ENCODE measurements at regions not wholly inside any gene's neighbourhood (a gene's known extent, or its start where the extent isn't known, plus 50 kb on each side); places are given as distances from the start of the nearest gene placed in this dataset.

DNA sequence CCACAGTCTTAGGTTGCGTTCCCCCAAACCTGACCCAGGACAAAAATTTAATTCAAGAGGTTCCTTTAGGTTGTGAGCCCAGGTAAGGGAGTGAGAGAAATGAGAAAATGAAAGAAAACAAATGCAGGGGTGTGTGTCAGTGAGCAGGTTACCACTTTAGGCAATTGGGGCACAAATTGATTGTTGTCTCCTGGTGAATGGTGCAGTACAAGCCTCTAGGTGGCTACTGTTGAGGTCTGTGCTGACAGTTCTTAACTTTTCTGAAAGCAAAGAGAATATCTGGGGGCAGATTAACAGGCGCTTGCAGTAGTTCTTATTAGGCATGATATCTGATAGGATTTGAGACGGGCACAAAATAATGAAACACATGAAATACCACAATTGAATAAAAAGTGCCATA lies 894.6 kb downstream of the FAM181B start:
- no peak overlapping the region for H3K27ac Mint-ChIP-seq

DNA sequence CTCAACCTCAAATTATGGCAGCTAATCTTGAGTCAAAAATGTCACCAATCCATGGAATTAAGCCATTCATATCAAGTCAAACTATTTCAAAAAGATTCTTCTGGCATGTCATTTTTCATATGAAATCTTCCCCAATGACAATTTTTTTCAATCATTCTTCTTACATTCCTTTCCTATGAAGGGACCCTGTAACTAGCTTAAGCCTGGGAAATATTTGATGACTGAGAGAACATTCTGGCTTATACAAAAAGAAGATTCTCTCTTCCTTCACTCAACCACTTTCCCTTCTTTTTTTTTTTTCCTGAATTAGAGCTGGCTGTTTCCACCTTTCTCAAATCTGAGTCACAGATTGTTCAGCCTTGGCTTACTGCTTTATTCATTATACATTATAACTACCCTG lies 903.7 kb downstream of the FAM181B start:
- intact Hi-C loops (cut with micrococcal nuclease), result no loop called here
- Mint-ChIP-seq H3K36me3 (peaks cover 4 to 5% of the 10 kb centered on the region in 2 donors), H3K4me1 (no peaks in the 10 kb centered on the region), H3K9me3 (peaks cover 5 to 28% (median 16%) of the 10 kb centered on the region in 8 donors), H3K27ac (no peak overlapping the region), H3K4me3 (no peak overlapping the region), H3K27me3 (peaks cover 0 to 4% of the 10 kb centered on the region in 2 donors)
- H3K27me3 ChIP-seq (ENCODE audit: insufficient read depth, low read length), result no peaks in the 10 kb centered on the region
- no peaks in the 10 kb centered on the region for H3K36me3 ChIP-seq (ENCODE audit: insufficient read depth, low read length)
- peaks cover 0 to 4% of the 10 kb centered on the region in 2 donors for H3K9me3 ChIP-seq (ENCODE audit: control insufficient read depth in 1 of 2, low read length in 2 of 2)
- CTCF ChIA-PET (ENCODE audit: partially characterized antibody), result no interaction called here
- POLR2A ChIA-PET (ENCODE audit: partially characterized antibody), result no interaction called here
- H3K4me3 ChIP-seq (ENCODE audit: low read length in 2 of 2), result no peak overlapping the region
- DNase-seq, result no peak
- H3K4me1 ChIP-seq (ENCODE audit: insufficient read depth, low read length), result no peaks in the 10 kb centered on the region
- no peak overlapping the region for H3K27ac ChIP-seq (ENCODE audit: low read depth, low read length)

More for the DNA sequence above, 894.6 kb downstream of the FAM181B start:
- H3K4me1 Mint-ChIP-seq, result peaks cover 0 to 2% (median 0%) of the 10 kb centered on the region in 4 donors
- ChIA-PET POLR2A (ENCODE audit: partially characterized antibody) (no interaction called here), CTCF (ENCODE audit: partially characterized antibody) (no interaction called here)
- no peak overlapping the region for H3K4me3 ChIP-seq (ENCODE audit: low read length in 2 of 2)
- no peaks in the 10 kb centered on the region for H3K27me3 ChIP-seq (ENCODE audit: insufficient read depth, low read length)
- H3K9me3 Mint-ChIP-seq, result peaks cover 0 to 8% (median 1%) of the 10 kb centered on the region in 8 donors
- H3K4me3 Mint-ChIP-seq, result no peak overlapping the region
- no peaks in the 10 kb centered on the region for H3K27me3 Mint-ChIP-seq
- no peaks in the 10 kb centered on the region for H3K36me3 ChIP-seq (ENCODE audit: insufficient read depth, low read length)
- no peak for DNase-seq
- H3K36me3 Mint-ChIP-seq, result no peaks in the 10 kb centered on the region
- intact Hi-C loops (cut with micrococcal nuclease), result no loop called here
- H3K9me3 ChIP-seq (ENCODE audit: control insufficient read depth in 1 of 2, low read length in 2 of 2), result no peaks in the 10 kb centered on the region
- H3K27ac ChIP-seq (ENCODE audit: low read depth, low read length), result no peak overlapping the region
- H3K4me1 ChIP-seq (ENCODE audit: insufficient read depth, low read length), result no peaks in the 10 kb centered on the region

DNA sequence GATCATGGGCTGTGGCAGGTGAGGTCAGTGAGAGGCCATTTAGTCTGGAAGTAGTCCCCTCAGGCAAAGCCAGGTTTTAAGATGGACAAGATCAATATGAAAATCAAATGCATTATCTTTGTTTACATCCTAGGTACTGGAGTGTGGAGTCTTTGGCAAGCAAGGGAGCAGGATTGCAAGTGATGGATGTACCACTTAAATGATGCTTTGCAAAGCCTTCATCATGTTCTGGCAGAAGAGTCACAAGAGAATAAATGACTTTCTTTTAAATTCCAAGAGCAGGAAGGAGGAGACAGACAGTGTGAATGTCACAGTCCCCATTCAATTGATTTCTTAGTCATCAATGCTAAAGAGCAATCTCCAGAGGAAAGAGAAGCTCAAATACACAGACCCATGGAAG lies 908.3 kb downstream of the FAM181B start:
- no peak overlapping the region for H3K4me3 ChIP-seq (ENCODE audit: low read length in 2 of 2)
- ChIA-PET CTCF (ENCODE audit: partially characterized antibody) (no interaction called here), POLR2A (ENCODE audit: partially characterized antibody) (no interaction called here)
- H3K27me3 ChIP-seq (ENCODE audit: insufficient read depth, low read length), result no peaks in the 10 kb centered on the region
- H3K27ac Mint-ChIP-seq, result no peak overlapping the region
- no peaks in the 10 kb centered on the region for H3K9me3 ChIP-seq (ENCODE audit: control insufficient read depth in 1 of 2, low read length in 2 of 2)
- no peaks in the 10 kb centered on the region for H3K4me1 ChIP-seq (ENCODE audit: insufficient read depth, low read length)
- H3K9me3 Mint-ChIP-seq, result peaks cover 0 to 5% (median under 1%) of the 10 kb centered on the region in 8 donors
- H3K27ac ChIP-seq (ENCODE audit: low read depth, low read length), result no peak overlapping the region
- H3K36me3 ChIP-seq (ENCODE audit: insufficient read depth, low read length), result no peaks in the 10 kb centered on the region
- DNase-seq, result no peak
- intact Hi-C loops (cut with micrococcal nuclease), result no loop called here
- H3K4me3 Mint-ChIP-seq, result no peak overlapping the region
- no peaks in the 10 kb centered on the region for H3K36me3 Mint-ChIP-seq
- H3K27me3 Mint-ChIP-seq, result peaks cover 0 to 4% of the 10 kb centered on the region in 2 donors
- H3K4me1 Mint-ChIP-seq, result peaks cover 4 to 8% (median 5%) of the 10 kb centered on the region in 4 donors

DNA sequence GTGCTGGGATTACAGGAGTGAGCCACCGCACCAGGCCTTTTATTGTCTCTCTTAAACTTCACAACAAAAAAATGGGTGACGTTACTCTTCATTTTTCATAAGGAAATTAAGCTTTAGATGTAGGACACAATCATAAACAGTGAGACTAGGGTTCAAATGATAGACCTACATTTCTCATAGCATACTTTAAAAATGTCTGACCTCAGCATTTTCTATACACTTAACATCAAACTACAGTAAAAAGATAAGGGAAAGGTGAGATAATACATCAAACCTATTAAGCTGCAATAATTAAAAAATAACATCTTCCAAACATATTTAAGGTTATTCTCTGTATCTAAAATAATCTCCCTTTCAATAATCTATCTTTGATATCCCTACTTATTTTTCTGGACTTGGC lies 914.2 kb downstream of the FAM181B start:
- no peaks in the 10 kb centered on the region for H3K4me1 ChIP-seq (ENCODE audit: insufficient read depth, low read length)
- H3K36me3 Mint-ChIP-seq, result no peaks in the 10 kb centered on the region
- H3K4me1 Mint-ChIP-seq, result peaks cover 4 to 8% (median 5%) of the 10 kb centered on the region in 4 donors
- H3K27me3 ChIP-seq (ENCODE audit: insufficient read depth, low read length), result no peaks in the 10 kb centered on the region
- intact Hi-C loops (cut with micrococcal nuclease), result no loop called here
- no peak for DNase-seq
- H3K27me3 Mint-ChIP-seq, result no peaks in the 10 kb centered on the region
- H3K9me3 ChIP-seq (ENCODE audit: control insufficient read depth in 1 of 2, low read length in 2 of 2), result no peaks in the 10 kb centered on the region
- H3K4me3 ChIP-seq (ENCODE audit: low read length in 2 of 2), result no peak overlapping the region
- ChIA-PET POLR2A (ENCODE audit: partially characterized antibody) (no interaction called here), CTCF (ENCODE audit: partially characterized antibody) (no interaction called here)
- no peaks in the 10 kb centered on the region for H3K36me3 ChIP-seq (ENCODE audit: insufficient read depth, low read length)
- no peak overlapping the region for H3K27ac Mint-ChIP-seq
- no peak overlapping the region for H3K4me3 Mint-ChIP-seq
- no peak overlapping the region for H3K27ac ChIP-seq (ENCODE audit: low read depth, low read length)
- H3K9me3 Mint-ChIP-seq, result peaks cover 0 to 3% (median 0%) of the 10 kb centered on the region in 8 donors

DNA sequence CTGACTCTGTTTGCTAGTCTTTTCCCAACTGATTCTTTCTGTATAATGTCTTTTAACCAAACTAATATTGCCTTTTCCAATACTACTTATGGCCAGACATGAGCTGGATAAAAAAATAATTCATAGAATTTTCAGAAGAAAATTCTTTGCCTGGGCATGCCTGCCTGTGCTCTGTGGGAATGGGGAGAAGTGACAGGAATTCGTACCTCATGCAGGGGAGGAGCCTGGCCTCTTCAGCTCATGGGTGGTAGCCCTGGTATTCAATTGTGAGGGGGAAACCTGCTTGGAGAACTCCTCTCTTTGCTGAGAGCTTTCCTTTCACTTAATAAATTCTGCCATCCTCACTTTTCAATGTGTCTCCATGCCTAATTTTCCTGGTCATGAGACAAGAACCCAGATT lies 928.8 kb downstream of the FAM181B start:
- DNase-seq, result no peak
- H3K9me3 Mint-ChIP-seq, result peaks cover 0 to 5% (median 3%) of the 10 kb centered on the region in 8 donors
- ChIA-PET CTCF (ENCODE audit: partially characterized antibody) (interaction anchor here (1.5 kb wide), 1 partner anchor 9 kb away, joined by 3 read pairs; no protein-coding TSS in a partner anchor), POLR2A (ENCODE audit: partially characterized antibody) (no interaction called here)
- no peak overlapping the region for H3K4me3 ChIP-seq (ENCODE audit: low read length in 2 of 2)
- H3K4me3 Mint-ChIP-seq, result no peak overlapping the region
- H3K36me3 ChIP-seq (ENCODE audit: insufficient read depth, low read length), result no peaks in the 10 kb centered on the region
- intact Hi-C loops (cut with micrococcal nuclease), result no loop called here
- no peaks in the 10 kb centered on the region for H3K4me1 Mint-ChIP-seq
- H3K4me1 ChIP-seq (ENCODE audit: insufficient read depth, low read length), result no peaks in the 10 kb centered on the region
- H3K9me3 ChIP-seq (ENCODE audit: control insufficient read depth in 1 of 2, low read length in 2 of 2), result no peaks in the 10 kb centered on the region
- H3K36me3 Mint-ChIP-seq, result peaks cover 0 to 4% of the 10 kb centered on the region in 2 donors
- no peaks in the 10 kb centered on the region for H3K27me3 Mint-ChIP-seq
- no peak overlapping the region for H3K27ac ChIP-seq (ENCODE audit: low read depth, low read length)
- H3K27ac Mint-ChIP-seq, result no peak overlapping the region
- H3K27me3 ChIP-seq (ENCODE audit: insufficient read depth, low read length), result no peaks in the 10 kb centered on the region

DNA sequence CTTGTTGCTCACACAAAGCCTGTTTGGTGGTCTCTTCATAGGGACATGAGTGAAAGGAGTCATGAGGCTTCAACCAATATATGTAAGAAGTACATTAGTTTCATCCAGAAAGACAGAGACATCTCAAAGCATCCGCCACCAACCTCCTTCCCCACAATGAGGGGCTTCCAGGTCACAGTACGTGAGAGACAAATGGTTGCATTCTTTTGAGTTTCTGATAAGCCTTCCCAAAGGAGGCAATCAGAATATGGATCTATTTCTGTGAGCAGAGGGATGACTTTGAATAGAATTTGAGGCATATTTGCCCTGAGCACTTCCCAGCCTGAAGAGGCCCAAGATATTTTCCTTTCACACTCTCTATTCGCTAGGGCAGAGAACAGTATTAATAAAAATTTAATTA lies 931.1 kb downstream of the FAM181B start:
- H3K27ac ChIP-seq (ENCODE audit: low read depth, low read length), result no peak overlapping the region
- no peaks in the 10 kb centered on the region for H3K4me1 ChIP-seq (ENCODE audit: insufficient read depth, low read length)
- no peaks in the 10 kb centered on the region for H3K27me3 ChIP-seq (ENCODE audit: insufficient read depth, low read length)
- Mint-ChIP-seq H3K36me3 (peaks cover 0 to 6% of the 10 kb centered on the region in 2 donors), H3K27me3 (no peaks in the 10 kb centered on the region), H3K9me3 (peaks cover 0 to 7% (median 3%) of the 10 kb centered on the region in 8 donors), H3K4me3 (no peak overlapping the region), H3K27ac (no peak overlapping the region), H3K4me1 (no peaks in the 10 kb centered on the region)
- no peaks in the 10 kb centered on the region for H3K9me3 ChIP-seq (ENCODE audit: control insufficient read depth in 1 of 2, low read length in 2 of 2)
- ChIA-PET CTCF (ENCODE audit: partially characterized antibody) (no interaction called here), POLR2A (ENCODE audit: partially characterized antibody) (no interaction called here)
- no peak overlapping the region for H3K4me3 ChIP-seq (ENCODE audit: low read length in 2 of 2)
- intact Hi-C loops (cut with micrococcal nuclease), result no loop called here
- DNase-seq, result no peak
- H3K36me3 ChIP-seq (ENCODE audit: insufficient read depth, low read length), result no peaks in the 10 kb centered on the region

DNA sequence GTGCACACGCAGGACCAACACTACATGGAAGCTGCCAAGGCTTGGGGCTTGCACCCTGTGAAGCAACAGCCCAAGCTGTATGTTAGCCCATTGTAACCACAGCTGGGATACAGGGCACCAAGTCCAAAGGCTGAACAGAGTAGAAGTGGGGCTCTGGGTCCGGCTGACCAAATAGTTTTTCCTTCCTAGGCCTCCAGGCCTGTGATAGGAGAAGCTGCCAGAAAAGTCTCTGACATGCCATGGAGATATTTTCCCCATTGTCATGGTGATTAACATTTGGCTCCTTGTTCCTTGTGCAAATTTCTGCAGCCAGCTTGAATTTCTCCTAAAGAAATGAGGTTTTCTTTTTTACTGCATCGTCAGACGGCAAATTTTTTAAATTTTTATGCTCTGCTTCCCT lies 941.2 kb downstream of the FAM181B start:
- no peaks in the 10 kb centered on the region for H3K27me3 ChIP-seq (ENCODE audit: insufficient read depth, low read length)
- POLR2A ChIA-PET (ENCODE audit: partially characterized antibody), result no interaction called here

More for the DNA sequence above, 941.2 kb downstream of the FAM181B start:
- CTCF ChIA-PET (ENCODE audit: partially characterized antibody), result no interaction called here
- Mint-ChIP-seq H3K36me3 (no peaks in the 10 kb centered on the region), H3K27ac (no peak overlapping the region), H3K9me3 (no peaks in the 10 kb centered on the region), H3K4me1 (peaks cover 4 to 12% (median 6%) of the 10 kb centered on the region in 4 donors), H3K27me3 (no peaks in the 10 kb centered on the region), H3K4me3 (no peak overlapping the region)
- Histone ChIP-seq H3K4me3 (ENCODE audit: low read length in 2 of 2) (no peak overlapping the region), H3K27ac (ENCODE audit: low read depth, low read length) (no peak overlapping the region), H3K9me3 (ENCODE audit: control insufficient read depth in 1 of 2, low read length in 2 of 2) (no peaks in the 10 kb centered on the region), H3K36me3 (ENCODE audit: insufficient read depth, low read length) (no peaks in the 10 kb centered on the region), H3K4me1 (ENCODE audit: insufficient read depth, low read length) (peaks cover 4% of the 10 kb centered on the region)
- no peak for DNase-seq
- intact Hi-C loops (cut with micrococcal nuclease), result no loop called here

All from CD4-positive, alpha-beta memory T cell (primary cell).